Occipital lobe (tissue), 1 donor: ENCODE measurements at regions not wholly inside any gene's neighbourhood (a gene's known extent, or its start where the extent isn't known, plus 50 kb on each side); places are given as distances from the start of the nearest gene placed in this dataset.

Experiments
- DNase-seq: peaks from one replicate; lab custom pipeline; 2025; lab: John Stamatoyannopoulos, UW

GRCh38 chr15:88316586-88316985, 60.0 kb upstream of the NTRK3 start:
- no peak for DNase-seq

- no peak for DNase-seq
Measured at GRCh38 chr15:88315221-88315878, 58.8 kb upstream of the NTRK3 start.

GRCh38 chr15:88312941-88313579, 56.5 kb upstream of the NTRK3 start:
- no peak for DNase-seq

GRCh38 chr15:88309363-88309762, 52.8 kb upstream of the NTRK3 start:
- DNase-seq, result no peak

- no peak for DNase-seq
Measured at GRCh38 chr15:88307344-88307743, 50.8 kb upstream of the NTRK3 start.
